Central memory CD8-positive, alpha-beta T cell (primary cell): ENCODE measurements at regions not wholly inside any gene's neighbourhood (a gene's known extent, or its start where the extent isn't known, plus 50 kb on each side); places are given as distances from the start of the nearest gene placed in this dataset.

ENCODE experiments used
- ATAC-seq: fragments of 150-1000 bp; cut with Tn5 transposase; replicated peaks from 2 replicates; pipeline ENCODE4 v1.10.0; 2022; ENCODE audit warnings: mild to moderate bottlenecking, moderate FRiP score, moderate number of reproducible peaks; ENCODE audit not compliant: poor library complexity, severe bottlenecking; ENCODE audit errors: extremely low read depth
- DNase-seq, 2 donors: peaks; one replicate each; pipeline ENCODE4 v3.0.0; 2021; ENCODE audit warnings: low spot score in 2 of 2
- H3K27ac Mint-ChIP-seq: one replicate; pipeline ENCODE4 v1.8.0; 2022; ENCODE audit warnings: low read depth, mild to moderate bottlenecking, moderate library complexity, mixed read lengths
- H3K27me3 Mint-ChIP-seq: one replicate; pipeline ENCODE4 v1.8.0; 2022; ENCODE audit warnings: mixed read lengths
- H3K36me3 Mint-ChIP-seq: one replicate; pipeline ENCODE4 v1.8.0; 2022; ENCODE audit warnings: mild to moderate bottlenecking, moderate library complexity, mixed read lengths; ENCODE audit not compliant: insufficient read depth
- H3K4me1 Mint-ChIP-seq: one replicate; pipeline ENCODE4 v1.8.0; 2022; ENCODE audit warnings: mixed read lengths
- H3K4me3 Mint-ChIP-seq: one replicate; pipeline ENCODE4 v1.8.0; 2022; ENCODE audit warnings: mild to moderate bottlenecking, moderate library complexity, mixed read lengths
- H3K9me3 Mint-ChIP-seq: one replicate; pipeline ENCODE4 v1.8.0; 2022; ENCODE audit warnings: mixed read lengths

- Mint-ChIP-seq H3K4me1 (no peaks in the 10 kb centered on the region), H3K9me3 (no peaks in the 10 kb centered on the region), H3K36me3 (no peaks in the 10 kb centered on the region), H3K4me3 (no peak overlapping the region), H3K27me3 (no peaks in the 10 kb centered on the region), H3K27ac (no peak overlapping the region)
- ATAC-seq (no peak), DNase-seq (no peak)
Measured at GRCh38 chrX:40444133-40444532, 136.6 kb upstream of the ATP6AP2 start.

GRCh38 chrX:40440866-40441265 is 139.9 kb upstream of the ATP6AP2 start:
- no peaks in the 10 kb centered on the region for H3K4me1 Mint-ChIP-seq
- ATAC-seq (no peak), DNase-seq (no peak)
- no peak overlapping the region for H3K27ac Mint-ChIP-seq
- no peaks in the 10 kb centered on the region for H3K9me3 Mint-ChIP-seq
- no peak overlapping the region for H3K4me3 Mint-ChIP-seq
- no peaks in the 10 kb centered on the region for H3K36me3 Mint-ChIP-seq
- H3K27me3 Mint-ChIP-seq, result no peaks in the 10 kb centered on the region

- Mint-ChIP-seq H3K9me3 (no peaks in the 10 kb centered on the region), H3K27ac (peak overlapping the region; percentile 38), H3K4me1 (no peaks in the 10 kb centered on the region), H3K36me3 (no peaks in the 10 kb centered on the region), H3K27me3 (no peaks in the 10 kb centered on the region), H3K4me3 (no peak overlapping the region)
- no peak for DNase-seq
- no peak for ATAC-seq
Measured at GRCh38 chrX:40439625-40440532, 140.9 kb upstream of the ATP6AP2 start.

DNA sequence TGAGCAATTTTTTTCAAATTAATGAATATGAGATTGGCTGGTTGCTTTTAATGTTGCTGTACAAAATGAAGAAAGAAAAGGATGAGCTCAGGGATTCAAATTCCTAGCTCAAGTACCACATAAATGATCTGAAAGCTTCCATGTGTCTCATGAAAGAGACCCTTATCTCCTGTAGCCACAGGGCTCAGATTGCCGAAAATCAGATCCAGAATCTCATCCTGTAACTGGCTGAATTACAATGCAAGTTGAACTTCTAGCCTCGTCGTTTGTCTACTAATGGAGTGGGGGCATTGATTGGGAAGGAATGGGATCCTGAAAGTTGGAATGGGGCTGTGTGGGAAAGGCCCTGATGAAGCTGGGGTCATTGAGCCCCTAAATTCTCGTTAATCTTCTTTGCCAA is 143.4 kb upstream of the ATP6AP2 start:
- ATAC-seq (no peak), DNase-seq (no peak)
- Mint-ChIP-seq H3K27me3 (no peaks in the 10 kb centered on the region), H3K36me3 (no peaks in the 10 kb centered on the region), H3K27ac (no peak overlapping the region), H3K9me3 (no peaks in the 10 kb centered on the region), H3K4me3 (no peak overlapping the region), H3K4me1 (no peaks in the 10 kb centered on the region)

- no peak for DNase-seq
- no peaks in the 10 kb centered on the region for H3K4me1 Mint-ChIP-seq
- H3K36me3 Mint-ChIP-seq, result no peaks in the 10 kb centered on the region
- no peak overlapping the region for H3K4me3 Mint-ChIP-seq
- H3K27ac Mint-ChIP-seq, result no peak overlapping the region
- H3K9me3 Mint-ChIP-seq, result no peaks in the 10 kb centered on the region
- H3K27me3 Mint-ChIP-seq, result no peaks in the 10 kb centered on the region
- ATAC-seq, result no peak
Measured at GRCh38 chrX:40434947-40435346, 145.8 kb upstream of the ATP6AP2 start.

- Mint-ChIP-seq H3K4me3 (no peak overlapping the region), H3K4me1 (no peaks in the 10 kb centered on the region), H3K27me3 (no peaks in the 10 kb centered on the region), H3K9me3 (no peaks in the 10 kb centered on the region), H3K27ac (no peak overlapping the region), H3K36me3 (no peaks in the 10 kb centered on the region)
- DNase-seq (no peak), ATAC-seq (no peak)
Measured at GRCh38 chrX:40434443-40434842, 146.3 kb upstream of the ATP6AP2 start.

DNA sequence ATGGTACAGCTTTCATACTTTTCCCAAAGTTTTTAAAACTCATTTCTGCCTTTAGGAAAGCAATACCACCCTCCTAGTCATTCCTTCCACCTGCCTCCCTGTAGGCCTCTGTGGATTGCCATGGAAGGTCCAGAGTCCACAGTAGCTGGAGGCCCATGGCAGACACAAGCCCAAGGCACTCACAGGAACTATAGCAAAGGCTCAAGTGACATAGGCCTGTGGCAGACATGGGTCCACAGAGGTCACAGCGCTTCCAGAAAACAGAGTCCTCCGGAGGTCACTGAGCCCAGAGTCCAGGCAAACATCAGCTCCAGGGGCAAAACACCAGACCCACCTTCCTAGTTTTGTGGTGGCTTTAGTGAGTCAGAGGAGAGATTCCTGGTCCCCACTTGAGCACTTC is 147.6 kb upstream of the ATP6AP2 start:
- Mint-ChIP-seq H3K9me3 (no peaks in the 10 kb centered on the region), H3K4me3 (no peak overlapping the region), H3K36me3 (no peaks in the 10 kb centered on the region), H3K4me1 (no peaks in the 10 kb centered on the region), H3K27me3 (no peaks in the 10 kb centered on the region), H3K27ac (no peak overlapping the region)
- ATAC-seq (no peak), DNase-seq (no peak)

- Mint-ChIP-seq H3K27me3 (no peaks in the 10 kb centered on the region), H3K9me3 (no peaks in the 10 kb centered on the region), H3K4me3 (no peak overlapping the region), H3K27ac (no peak overlapping the region), H3K4me1 (peaks cover 5% of the 10 kb centered on the region), H3K36me3 (no peaks in the 10 kb centered on the region)
- ATAC-seq, result no peak
- DNase-seq, result no peak
Measured at GRCh38 chrX:40424259-40424658, 156.5 kb upstream of the ATP6AP2 start.

DNA sequence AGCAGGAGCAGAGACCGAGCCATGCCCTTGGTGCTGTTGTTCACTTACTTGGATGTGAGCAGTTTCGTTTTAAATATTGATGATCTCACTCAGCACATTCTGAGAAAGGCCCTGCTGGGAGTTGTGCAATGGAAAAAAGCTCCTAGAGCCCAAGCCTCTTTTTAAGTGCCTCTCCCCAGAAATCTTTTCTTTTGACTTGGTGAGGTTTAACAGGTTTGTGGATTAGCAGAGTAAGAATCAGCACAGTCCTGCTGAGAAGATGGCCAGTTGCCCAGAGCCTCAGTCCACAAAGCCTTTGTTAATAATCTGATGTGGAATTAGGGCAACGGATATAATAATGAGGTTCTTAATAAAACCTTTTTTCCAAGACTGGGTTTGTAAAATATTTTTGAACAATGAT is 157.5 kb upstream of the ATP6AP2 start:
- ATAC-seq, result no peak
- DNase-seq, result no peak

GRCh38 chrX:40422021-40422420 is 158.7 kb upstream of the ATP6AP2 start:
- ATAC-seq, result no peak
- H3K4me1 Mint-ChIP-seq, result peaks cover 5% of the 10 kb centered on the region
- no peak overlapping the region for H3K4me3 Mint-ChIP-seq
- no peak for DNase-seq
- H3K36me3 Mint-ChIP-seq, result no peaks in the 10 kb centered on the region
- no peaks in the 10 kb centered on the region for H3K9me3 Mint-ChIP-seq
- no peak overlapping the region for H3K27ac Mint-ChIP-seq
- no peaks in the 10 kb centered on the region for H3K27me3 Mint-ChIP-seq

More for the DNA sequence above, 157.5 kb upstream of the ATP6AP2 start:
- peaks cover 5% of the 10 kb centered on the region for H3K4me1 Mint-ChIP-seq
- H3K27me3 Mint-ChIP-seq, result no peaks in the 10 kb centered on the region
- no peak overlapping the region for H3K27ac Mint-ChIP-seq
- H3K9me3 Mint-ChIP-seq, result no peaks in the 10 kb centered on the region
- no peak overlapping the region for H3K4me3 Mint-ChIP-seq
- no peaks in the 10 kb centered on the region for H3K36me3 Mint-ChIP-seq

DNA sequence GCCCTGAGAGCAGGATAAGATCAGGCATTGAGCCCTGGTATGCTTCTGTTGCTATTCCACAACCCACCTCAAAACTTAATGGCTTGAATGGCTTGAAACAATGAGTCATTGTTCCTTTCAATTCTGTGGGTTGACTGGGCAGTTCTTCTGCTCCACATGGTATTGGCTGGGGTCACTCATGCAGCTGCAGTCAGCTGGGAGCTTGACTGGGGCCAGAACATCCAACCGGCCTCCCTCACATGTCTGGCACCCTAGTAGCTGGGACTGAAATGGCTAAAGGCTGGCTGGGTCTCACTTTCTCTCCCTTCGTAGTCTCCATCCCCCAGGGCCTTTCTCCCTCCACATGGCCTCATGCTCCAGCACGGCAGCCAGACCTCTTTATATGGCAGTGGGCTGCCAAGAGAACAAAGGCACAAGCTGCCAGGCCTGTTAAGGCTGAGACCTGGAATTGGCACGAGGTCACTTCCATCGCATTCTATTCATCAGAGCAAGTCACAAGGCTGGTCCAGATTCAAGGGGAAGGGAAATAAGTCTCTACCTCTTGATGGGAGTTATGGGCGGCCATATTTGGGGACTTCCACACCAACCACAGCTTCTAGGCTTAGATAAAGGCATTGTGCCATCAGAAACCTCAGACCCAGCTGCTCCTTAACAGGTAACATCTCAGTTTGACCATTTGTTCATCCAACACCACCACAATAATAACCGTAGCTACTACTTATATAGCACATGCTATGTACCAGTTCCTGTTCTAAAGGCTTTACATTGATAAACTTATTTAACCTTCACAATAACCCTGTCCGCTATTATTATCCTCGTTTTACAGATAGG is 159.7 kb upstream of the ATP6AP2 start:
- H3K9me3 Mint-ChIP-seq, result no peaks in the 10 kb centered on the region
- H3K4me3 Mint-ChIP-seq, result no peak overlapping the region
- H3K27ac Mint-ChIP-seq, result no peak overlapping the region
- H3K36me3 Mint-ChIP-seq, result no peaks in the 10 kb centered on the region
- DNase-seq (no peak), ATAC-seq (no peak)
- no peaks in the 10 kb centered on the region for H3K27me3 Mint-ChIP-seq
- peaks cover 5% of the 10 kb centered on the region for H3K4me1 Mint-ChIP-seq

DNA sequence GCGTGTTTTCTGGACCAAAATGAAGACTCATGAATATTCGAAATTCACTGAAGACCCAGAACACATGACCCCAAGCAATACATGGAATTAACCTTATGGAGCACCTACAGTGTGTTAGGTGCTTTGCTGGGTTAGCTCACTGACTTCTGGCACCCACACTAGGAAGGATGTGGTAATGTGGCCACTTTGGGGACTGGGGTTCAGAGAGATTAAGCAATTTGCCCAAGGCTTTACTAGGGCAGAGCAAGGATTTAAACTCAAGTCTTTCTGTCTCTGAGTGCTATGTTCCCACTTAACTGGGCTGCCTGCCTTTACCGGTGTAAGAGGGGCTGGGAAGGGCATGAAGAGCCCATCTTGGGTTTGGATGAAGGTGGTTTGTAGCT is 162.0 kb upstream of the ATP6AP2 start:
- Mint-ChIP-seq H3K36me3 (no peaks in the 10 kb centered on the region), H3K27ac (no peak overlapping the region), H3K27me3 (no peaks in the 10 kb centered on the region), H3K9me3 (no peaks in the 10 kb centered on the region), H3K4me3 (no peak overlapping the region), H3K4me1 (peaks cover 5% of the 10 kb centered on the region)
- ATAC-seq (no peak), DNase-seq (no peak)
